Peyer's patch (tissue), 4 donors: ENCODE measurements at regions not wholly inside any gene's neighbourhood (a gene's known extent, or its start where the extent isn't known, plus 50 kb on each side); places are given as distances from the start of the nearest gene placed in this dataset.
"Not testable (repeated sequence)": the region's sequence is repeated elsewhere in the genome, so short reads cannot be mapped to it uniquely, and the experiment has no call there.

ENCODE experiments used
- DNase-seq, 3 donors: peaks; one replicate each; pipeline ENCODE4 v3.0.0-alpha.2; 2017 to 2019
- H3K27ac ChIP-seq, 4 donors: fragments of 200-600 bp; sonication (generic); one replicate each; pipeline ENCODE4 v1.5.1; 2016 to 2019
- H3K27me3 ChIP-seq, 2 donors: fragments of 200-600 bp; sonication (generic); one replicate each; pipeline ENCODE4 v1.5.1; 2019
- H3K36me3 ChIP-seq, 3 donors: fragments of 200-600 bp; sonication (generic); one replicate each; pipeline ENCODE4 v1.5.1; 2016 to 2019
- H3K4me1 ChIP-seq, 4 donors: fragments of 200-600 bp; sonication (generic); one replicate each; pipeline ENCODE4 v1.5.1; 2016 to 2019
- H3K4me3 ChIP-seq, 4 donors: fragments of 200-600 bp; sonication (generic); 1 replicate in 3 of 4; 2 replicates in 1 of 4; pipeline ENCODE4 v1.5.1; 2016 to 2019; ENCODE audit warnings: mild to moderate bottlenecking in 1 of 4
- H3K9me3 ChIP-seq, 4 donors: fragments of 200-600 bp; sonication (generic); one replicate each; pipeline ENCODE4 v1.5.1; 2016 to 2019; ENCODE audit warnings: mild to moderate bottlenecking in 1 of 4
- POLR2A ChIP-seq, 2 donors: fragments of 450-650 bp; IDR thresholded peaks; one replicate each; pipeline ENCODE4 v1.5.1; 2017; ENCODE audit warnings: antibody characterized with exemption in 2 of 2, mild to moderate bottlenecking in 2 of 2, moderate library complexity in 2 of 2
- TF ChIP-seq, protein P1 (sequence below), 6 experiments: fragments of 450-650 bp in 4 of 6; fragments of 200-600 bp in 2 of 6; sonication (generic) in 1 of 6; IDR thresholded peaks; one replicate each; pipeline ENCODE4 v1.5.1; 2017 to 2019; ENCODE audit warnings: antibody characterized with exemption in 6 of 6, mild to moderate bottlenecking in 3 of 6, moderate library complexity in 1 of 6

DNA sequence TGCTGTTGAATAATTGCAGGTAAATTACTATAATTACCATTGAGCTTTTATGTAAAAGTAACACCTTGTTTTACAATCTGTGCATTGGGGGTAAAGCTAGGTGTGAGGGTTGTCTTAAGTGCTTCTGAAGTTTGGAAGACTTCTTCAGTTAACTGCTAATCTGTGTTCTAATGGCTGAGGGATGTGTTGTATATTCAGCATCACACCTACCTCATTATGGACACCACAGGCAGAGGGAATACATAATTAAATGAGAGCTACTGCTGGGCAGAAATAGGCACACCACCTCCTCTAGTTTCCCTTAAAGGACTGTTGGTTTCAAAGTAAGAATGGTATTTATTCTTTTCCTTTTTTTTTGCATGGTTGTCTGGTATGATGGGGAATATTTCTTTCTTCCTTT, 502.3 kb upstream of the RGS6 start:
- no peaks in the 10 kb centered on the region for H3K9me3 ChIP-seq
- no peaks in the 10 kb centered on the region for H3K4me1 ChIP-seq
- H3K4me3 ChIP-seq = no peak overlapping the region
- H3K36me3 ChIP-seq = no peaks in the 10 kb centered on the region
- TF ChIP-seq, protein P1, sequence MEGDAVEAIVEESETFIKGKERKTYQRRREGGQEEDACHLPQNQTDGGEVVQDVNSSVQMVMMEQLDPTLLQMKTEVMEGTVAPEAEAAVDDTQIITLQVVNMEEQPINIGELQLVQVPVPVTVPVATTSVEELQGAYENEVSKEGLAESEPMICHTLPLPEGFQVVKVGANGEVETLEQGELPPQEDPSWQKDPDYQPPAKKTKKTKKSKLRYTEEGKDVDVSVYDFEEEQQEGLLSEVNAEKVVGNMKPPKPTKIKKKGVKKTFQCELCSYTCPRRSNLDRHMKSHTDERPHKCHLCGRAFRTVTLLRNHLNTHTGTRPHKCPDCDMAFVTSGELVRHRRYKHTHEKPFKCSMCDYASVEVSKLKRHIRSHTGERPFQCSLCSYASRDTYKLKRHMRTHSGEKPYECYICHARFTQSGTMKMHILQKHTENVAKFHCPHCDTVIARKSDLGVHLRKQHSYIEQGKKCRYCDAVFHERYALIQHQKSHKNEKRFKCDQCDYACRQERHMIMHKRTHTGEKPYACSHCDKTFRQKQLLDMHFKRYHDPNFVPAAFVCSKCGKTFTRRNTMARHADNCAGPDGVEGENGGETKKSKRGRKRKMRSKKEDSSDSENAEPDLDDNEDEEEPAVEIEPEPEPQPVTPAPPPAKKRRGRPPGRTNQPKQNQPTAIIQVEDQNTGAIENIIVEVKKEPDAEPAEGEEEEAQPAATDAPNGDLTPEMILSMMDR (IDR thresholded peaks at IDR 0.05) = no peak
- TF ChIP-seq POLR2A (IDR thresholded peaks at IDR 0.05) = no peak
- no peak overlapping the region for H3K27ac ChIP-seq
- H3K27me3 ChIP-seq = no peaks in the 10 kb centered on the region
- DNase-seq = no peak

DNA sequence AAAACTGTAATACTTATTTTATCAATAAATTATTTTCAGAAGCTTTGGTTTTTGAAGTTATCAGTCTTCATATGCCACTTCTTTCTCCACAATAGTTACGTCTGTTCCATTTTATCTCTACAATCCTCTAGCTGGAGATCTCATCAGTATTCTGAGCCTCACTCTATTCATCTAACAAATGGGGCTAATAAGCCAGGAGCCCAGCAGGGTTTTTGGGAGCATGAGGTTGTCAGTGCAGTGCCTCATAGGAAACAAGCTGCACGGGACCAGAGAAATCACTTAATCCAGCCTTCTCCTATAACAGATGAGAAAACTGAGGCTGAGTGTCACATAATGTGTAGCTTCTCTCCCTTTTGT, 501.9 kb upstream of the RGS6 start:
- Histone ChIP-seq H3K27ac (no peak overlapping the region), H3K9me3 (no peaks in the 10 kb centered on the region), H3K4me1 (no peaks in the 10 kb centered on the region), H3K27me3 (no peaks in the 10 kb centered on the region), H3K36me3 (no peaks in the 10 kb centered on the region), H3K4me3 (no peak overlapping the region)
- no peak for DNase-seq
- TF ChIP-seq POLR2A (IDR thresholded peaks at IDR 0.05) = no peak
- TF ChIP-seq, protein P1 (IDR thresholded peaks at IDR 0.05) = no peak

DNA sequence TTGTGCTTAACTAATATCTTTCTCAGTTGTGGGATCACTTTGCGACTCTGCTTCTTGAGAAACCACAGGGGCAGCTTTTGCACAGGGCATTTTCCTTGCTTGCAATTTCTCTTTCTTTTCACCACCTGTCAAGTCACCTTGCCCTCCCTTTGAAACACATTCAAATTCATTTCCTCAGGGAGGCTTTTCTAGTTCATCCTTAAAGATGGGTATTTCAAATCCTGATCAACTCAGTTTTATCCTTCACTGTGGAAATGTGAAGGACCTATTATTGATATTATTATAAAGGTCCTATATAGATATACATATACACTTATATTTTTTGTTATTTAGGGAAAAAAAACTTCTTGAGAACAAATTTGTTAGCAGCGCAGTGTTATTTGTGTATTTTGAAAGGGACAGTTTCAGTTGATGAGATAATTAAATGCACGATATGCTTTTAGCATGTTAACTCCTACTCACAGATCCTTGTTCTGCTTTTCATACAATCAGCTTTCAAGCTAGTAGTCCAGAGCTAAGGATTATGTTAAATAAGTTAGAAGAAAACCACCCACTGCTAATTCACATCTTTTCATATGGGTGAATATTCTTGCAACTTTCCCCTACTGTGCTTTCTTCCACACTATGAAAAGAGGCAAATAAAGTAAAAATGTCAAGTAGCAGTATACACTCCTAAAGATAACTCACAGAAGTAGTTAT, 501.4 kb upstream of the RGS6 start:
- TF ChIP-seq, protein P1 (IDR thresholded peaks at IDR 0.05) = no peak
- TF ChIP-seq POLR2A (IDR thresholded peaks at IDR 0.05) = no peak
- no peaks in the 10 kb centered on the region for H3K27me3 ChIP-seq
- no peaks in the 10 kb centered on the region for H3K36me3 ChIP-seq
- no peaks in the 10 kb centered on the region for H3K4me1 ChIP-seq
- DNase-seq = no peak
- H3K9me3 ChIP-seq = no peaks in the 10 kb centered on the region
- H3K27ac ChIP-seq = no peak overlapping the region
- no peak overlapping the region for H3K4me3 ChIP-seq

DNA sequence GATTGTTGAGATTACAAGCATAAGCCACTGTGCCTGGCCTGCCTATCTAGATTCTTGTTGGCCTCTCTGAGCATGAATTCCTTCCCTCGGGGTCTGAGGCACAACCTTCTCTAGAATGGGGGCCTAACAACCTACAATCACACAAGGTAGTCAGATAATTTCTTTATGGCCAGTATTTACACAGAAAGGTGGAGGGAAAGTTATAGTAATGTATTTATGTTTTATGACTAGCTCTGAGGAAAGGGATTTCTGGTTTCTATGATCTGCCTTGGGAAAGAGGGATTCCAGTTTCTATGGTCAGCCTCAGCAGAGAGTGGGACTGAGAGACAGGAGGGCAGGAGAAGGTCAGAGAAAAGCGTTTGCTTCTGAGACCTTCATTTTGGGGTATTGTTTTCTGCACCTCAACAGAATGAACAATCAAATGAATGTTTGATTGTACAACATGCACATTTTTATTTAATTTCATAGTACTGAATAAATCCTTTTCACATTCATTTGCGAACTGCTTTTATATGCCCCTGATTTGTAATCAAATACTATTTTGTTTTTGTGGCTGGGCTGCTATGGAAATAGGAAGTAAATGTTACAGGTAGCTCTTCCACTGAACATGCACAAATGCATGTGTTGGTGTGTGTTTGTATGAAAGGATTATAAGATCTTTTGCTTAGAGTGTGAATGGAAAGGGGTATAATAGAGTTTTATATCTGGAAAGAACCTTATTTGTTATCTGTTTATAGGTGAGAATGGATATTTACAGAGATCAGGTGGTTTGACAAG, 499.7 kb upstream of the RGS6 start:
- H3K27me3 ChIP-seq = no peaks in the 10 kb centered on the region
- TF ChIP-seq, protein P1 (IDR thresholded peaks at IDR 0.05) = no peak
- no peak for TF ChIP-seq POLR2A (IDR thresholded peaks at IDR 0.05)
- H3K4me3 ChIP-seq = no peak overlapping the region
- no peaks in the 10 kb centered on the region for H3K9me3 ChIP-seq
- H3K4me1 ChIP-seq = no peaks in the 10 kb centered on the region
- no peak for DNase-seq
- H3K27ac ChIP-seq = no peak overlapping the region
- no peaks in the 10 kb centered on the region for H3K36me3 ChIP-seq

DNA sequence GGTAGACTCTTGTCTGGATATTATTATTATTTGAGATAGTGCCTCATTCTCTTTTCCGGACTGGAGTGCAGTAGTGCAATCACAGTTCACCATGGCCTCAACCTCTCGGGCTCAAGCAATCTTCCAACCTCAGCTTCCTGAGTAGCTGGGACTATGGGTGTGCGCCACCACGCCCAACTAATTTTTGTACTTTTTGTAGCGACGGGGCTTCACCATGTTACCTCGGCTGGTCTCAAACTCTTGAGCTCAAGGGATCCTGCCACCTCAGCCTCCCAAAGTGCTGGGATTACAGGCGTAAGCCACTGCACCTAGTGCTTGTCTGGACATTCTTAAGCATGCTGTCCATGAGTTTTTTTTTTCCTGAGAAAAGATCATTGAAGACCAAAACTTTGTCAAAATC, 498.9 kb upstream of the RGS6 start:
- Histone ChIP-seq H3K4me3 (no peak overlapping the region), H3K9me3 (no peaks in the 10 kb centered on the region), H3K27ac (no peak overlapping the region), H3K27me3 (no peaks in the 10 kb centered on the region), H3K36me3 (no peaks in the 10 kb centered on the region), H3K4me1 (peaks cover 0 to 4% (median 0%) of the 10 kb centered on the region in 4 donors)
- DNase-seq = no peak
- no peak for TF ChIP-seq POLR2A (IDR thresholded peaks at IDR 0.05)
- TF ChIP-seq, protein P1 (IDR thresholded peaks at IDR 0.05) = no peak

DNA sequence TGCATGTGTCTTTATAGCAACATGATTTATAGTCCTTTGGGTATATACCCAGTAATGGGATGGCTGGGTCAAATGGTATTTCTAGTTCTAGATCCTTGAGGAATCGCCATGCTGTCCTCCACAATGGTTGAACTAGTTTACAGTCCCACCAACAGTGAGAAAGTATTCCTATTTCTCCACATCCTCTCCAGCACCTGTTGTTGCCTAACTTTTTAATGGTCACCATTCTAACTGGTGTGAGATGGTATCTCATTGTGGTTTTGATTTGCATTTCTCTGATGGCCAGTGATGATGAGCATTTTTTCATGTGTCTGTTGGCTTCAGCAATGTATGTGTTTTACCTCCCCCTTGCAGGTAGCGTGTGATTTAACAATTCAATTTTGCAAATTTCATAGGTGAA, 496.6 kb upstream of the RGS6 start:
- not testable (repeated sequence) for H3K27me3 ChIP-seq, H3K4me3 ChIP-seq, H3K27ac ChIP-seq, H3K36me3 ChIP-seq, H3K9me3 ChIP-seq, DNase-seq
- peaks cover 0 to 13% (median 0%) of the 10 kb centered on the region in 4 donors for H3K4me1 ChIP-seq
